HepG2 (cell line): ENCODE measurements at regions not wholly inside any gene's neighbourhood (a gene's known extent, or its start where the extent isn't known, plus 50 kb on each side); places are given as distances from the start of the nearest gene placed in this dataset.

ENCODE experiments used
- AKAP8 ChIP-seq: sonication (generic); formaldehyde crosslinking; IDR thresholded peaks from 2 replicates; pipeline ENCODE4 v1.5.1; 2020; ENCODE audit warnings: mild to moderate bottlenecking, missing genetic modification reagents
- ARID3A ChIP-seq: IDR thresholded peaks from 2 replicates; pipeline ENCODE4 v1.6.1; 2012; ENCODE audit warnings: low read depth, low read length, improper control_type of control experiment
- MAFK ChIP-seq, 2 experiments: IDR thresholded peaks in 1 of 2; conservative IDR thresholded peaks in 1 of 2; 2 replicates each; pipeline ENCODE4 v1.6.1; 2011; ENCODE audit warnings: improper control_type of control experiment in 2 of 2, low read length in 2 of 2
- MIER2 ChIP-seq: IDR thresholded peaks from 2 replicates; pipeline ENCODE4 v1.6.1; 2016; ENCODE audit warnings: missing biosample characterization, missing genetic modification reagents
- POLR2A ChIP-seq, 2 experiments: IDR thresholded peaks; 2 replicates each; pipeline ENCODE4 v1.6.1; 2011; ENCODE audit warnings: low read depth in 2 of 2, low read length in 2 of 2, mild to moderate bottlenecking in 1 of 2, moderate library complexity in 1 of 2; ENCODE audit not compliant: insufficient read depth in 1 of 2
- ZBTB43 ChIP-seq: sonication (generic); formaldehyde crosslinking; conservative IDR thresholded peaks from 2 replicates; pipeline ENCODE4 v1.4.0; 2020; ENCODE audit warnings: missing genetic modification reagents
- ZBTB7B ChIP-seq: sonication (generic); formaldehyde crosslinking; IDR thresholded peaks from 2 replicates; pipeline ENCODE4 v1.4.0; 2020; ENCODE audit warnings: missing genetic modification reagents
- ZFP37 ChIP-seq: sonication (generic); formaldehyde crosslinking; IDR thresholded peaks from 2 replicates; pipeline ENCODE4 v1.4.0; 2020; ENCODE audit warnings: missing genetic modification reagents, borderline replicate concordance
- ZFP90 ChIP-seq: sonication (generic); formaldehyde crosslinking; IDR thresholded peaks from 2 replicates; pipeline ENCODE4 v1.8.0; 2022; ENCODE audit warnings: missing genetic modification reagents, mild to moderate bottlenecking, inconsistent platforms, borderline replicate concordance
- ZNF274 ChIP-seq: sonication (generic); formaldehyde crosslinking; IDR thresholded peaks from 2 replicates; pipeline ENCODE4 v1.5.1; 2020; ENCODE audit warnings: mild to moderate bottlenecking, missing genetic modification reagents
- TF ChIP-seq, protein P1 (sequence below): sonication (generic); formaldehyde crosslinking; IDR thresholded peaks from 2 replicates; pipeline ENCODE4 v1.4.0; 2020; ENCODE audit warnings: missing genetic modification reagents, borderline replicate concordance
- TF ChIP-seq, protein P2 (sequence below): sonication (generic); formaldehyde crosslinking; IDR thresholded peaks from 2 replicates; pipeline ENCODE4 v1.4.0; 2020; ENCODE audit warnings: mild to moderate bottlenecking, missing genetic modification reagents
- TF ChIP-seq, protein P3 (sequence below): sonication (generic); formaldehyde crosslinking; IDR thresholded peaks from 2 replicates; pipeline ENCODE4 v1.5.0; 2020; ENCODE audit warnings: mild to moderate bottlenecking, missing genetic modification reagents, borderline replicate concordance

DNA sequence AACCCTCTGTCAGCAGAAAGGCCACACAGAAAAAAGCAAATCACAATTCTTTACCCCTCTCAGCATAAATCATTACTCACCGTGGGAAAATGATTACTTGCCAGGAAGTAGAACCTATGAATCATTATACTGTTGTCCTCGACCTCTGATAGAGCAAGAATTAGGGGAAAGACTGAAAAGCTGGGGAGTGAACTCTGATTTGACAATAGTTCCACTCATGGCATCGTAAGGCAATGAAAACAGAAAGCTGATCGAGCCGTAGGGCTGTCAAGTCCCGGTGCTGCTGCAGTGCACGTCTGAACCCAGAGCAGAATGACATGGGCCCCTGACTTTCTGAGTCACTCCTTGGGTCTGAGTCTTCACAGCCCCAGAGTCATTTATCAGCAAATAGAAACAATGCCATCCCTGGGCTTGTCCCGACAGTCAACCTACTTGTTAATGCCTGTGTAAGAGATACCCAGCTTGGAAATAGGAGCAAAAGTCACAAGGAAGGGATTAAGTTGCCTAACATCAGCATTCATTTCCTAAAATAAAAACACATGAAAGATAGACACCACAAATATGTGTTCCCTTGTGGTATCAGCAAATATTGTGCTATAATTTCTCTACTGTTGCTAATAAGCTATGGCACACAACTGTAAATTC, 224.8 kb upstream of the MARCKS start (continued):
- TF ChIP-seq, protein P1, sequence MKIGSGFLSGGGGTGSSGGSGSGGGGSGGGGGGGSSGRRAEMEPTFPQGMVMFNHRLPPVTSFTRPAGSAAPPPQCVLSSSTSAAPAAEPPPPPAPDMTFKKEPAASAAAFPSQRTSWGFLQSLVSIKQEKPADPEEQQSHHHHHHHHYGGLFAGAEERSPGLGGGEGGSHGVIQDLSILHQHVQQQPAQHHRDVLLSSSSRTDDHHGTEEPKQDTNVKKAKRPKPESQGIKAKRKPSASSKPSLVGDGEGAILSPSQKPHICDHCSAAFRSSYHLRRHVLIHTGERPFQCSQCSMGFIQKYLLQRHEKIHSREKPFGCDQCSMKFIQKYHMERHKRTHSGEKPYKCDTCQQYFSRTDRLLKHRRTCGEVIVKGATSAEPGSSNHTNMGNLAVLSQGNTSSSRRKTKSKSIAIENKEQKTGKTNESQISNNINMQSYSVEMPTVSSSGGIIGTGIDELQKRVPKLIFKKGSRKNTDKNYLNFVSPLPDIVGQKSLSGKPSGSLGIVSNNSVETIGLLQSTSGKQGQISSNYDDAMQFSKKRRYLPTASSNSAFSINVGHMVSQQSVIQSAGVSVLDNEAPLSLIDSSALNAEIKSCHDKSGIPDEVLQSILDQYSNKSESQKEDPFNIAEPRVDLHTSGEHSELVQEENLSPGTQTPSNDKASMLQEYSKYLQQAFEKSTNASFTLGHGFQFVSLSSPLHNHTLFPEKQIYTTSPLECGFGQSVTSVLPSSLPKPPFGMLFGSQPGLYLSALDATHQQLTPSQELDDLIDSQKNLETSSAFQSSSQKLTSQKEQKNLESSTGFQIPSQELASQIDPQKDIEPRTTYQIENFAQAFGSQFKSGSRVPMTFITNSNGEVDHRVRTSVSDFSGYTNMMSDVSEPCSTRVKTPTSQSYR (CRISPR knock-in tag), result no peak
- TF ChIP-seq, protein P2, sequence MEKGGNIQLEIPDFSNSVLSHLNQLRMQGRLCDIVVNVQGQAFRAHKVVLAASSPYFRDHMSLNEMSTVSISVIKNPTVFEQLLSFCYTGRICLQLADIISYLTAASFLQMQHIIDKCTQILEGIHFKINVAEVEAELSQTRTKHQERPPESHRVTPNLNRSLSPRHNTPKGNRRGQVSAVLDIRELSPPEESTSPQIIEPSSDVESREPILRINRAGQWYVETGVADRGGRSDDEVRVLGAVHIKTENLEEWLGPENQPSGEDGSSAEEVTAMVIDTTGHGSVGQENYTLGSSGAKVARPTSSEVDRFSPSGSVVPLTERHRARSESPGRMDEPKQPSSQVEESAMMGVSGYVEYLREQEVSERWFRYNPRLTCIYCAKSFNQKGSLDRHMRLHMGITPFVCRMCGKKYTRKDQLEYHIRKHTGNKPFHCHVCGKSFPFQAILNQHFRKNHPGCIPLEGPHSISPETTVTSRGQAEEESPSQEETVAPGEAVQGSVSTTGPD (CRISPR knock-in tag), result no peak
- peak in 1 of 2 experiments; percentile 38; a peak in 1 of 4 replicates for TF ChIP-seq POLR2A (IDR thresholded peaks at IDR 0.05; ENCODE audit: insufficient read depth in 1 of 2, low read depth in 2 of 2, low read length in 2 of 2)
- TF ChIP-seq ZNF274, result no peak
- TF ChIP-seq MAFK (conservative IDR thresholded peaks at IDR 0.05 in 1 of 2, IDR thresholded peaks at IDR 0.05 in 1 of 2; ENCODE audit: low read length in 2 of 2), result peak in 1 of 2 experiments; percentile 49; a peak in 2 of 4 replicates
- TF ChIP-seq ZBTB7B (CRISPR knock-in tag), result no peak
- no peak for TF ChIP-seq ZBTB43
- TF ChIP-seq, protein P3, sequence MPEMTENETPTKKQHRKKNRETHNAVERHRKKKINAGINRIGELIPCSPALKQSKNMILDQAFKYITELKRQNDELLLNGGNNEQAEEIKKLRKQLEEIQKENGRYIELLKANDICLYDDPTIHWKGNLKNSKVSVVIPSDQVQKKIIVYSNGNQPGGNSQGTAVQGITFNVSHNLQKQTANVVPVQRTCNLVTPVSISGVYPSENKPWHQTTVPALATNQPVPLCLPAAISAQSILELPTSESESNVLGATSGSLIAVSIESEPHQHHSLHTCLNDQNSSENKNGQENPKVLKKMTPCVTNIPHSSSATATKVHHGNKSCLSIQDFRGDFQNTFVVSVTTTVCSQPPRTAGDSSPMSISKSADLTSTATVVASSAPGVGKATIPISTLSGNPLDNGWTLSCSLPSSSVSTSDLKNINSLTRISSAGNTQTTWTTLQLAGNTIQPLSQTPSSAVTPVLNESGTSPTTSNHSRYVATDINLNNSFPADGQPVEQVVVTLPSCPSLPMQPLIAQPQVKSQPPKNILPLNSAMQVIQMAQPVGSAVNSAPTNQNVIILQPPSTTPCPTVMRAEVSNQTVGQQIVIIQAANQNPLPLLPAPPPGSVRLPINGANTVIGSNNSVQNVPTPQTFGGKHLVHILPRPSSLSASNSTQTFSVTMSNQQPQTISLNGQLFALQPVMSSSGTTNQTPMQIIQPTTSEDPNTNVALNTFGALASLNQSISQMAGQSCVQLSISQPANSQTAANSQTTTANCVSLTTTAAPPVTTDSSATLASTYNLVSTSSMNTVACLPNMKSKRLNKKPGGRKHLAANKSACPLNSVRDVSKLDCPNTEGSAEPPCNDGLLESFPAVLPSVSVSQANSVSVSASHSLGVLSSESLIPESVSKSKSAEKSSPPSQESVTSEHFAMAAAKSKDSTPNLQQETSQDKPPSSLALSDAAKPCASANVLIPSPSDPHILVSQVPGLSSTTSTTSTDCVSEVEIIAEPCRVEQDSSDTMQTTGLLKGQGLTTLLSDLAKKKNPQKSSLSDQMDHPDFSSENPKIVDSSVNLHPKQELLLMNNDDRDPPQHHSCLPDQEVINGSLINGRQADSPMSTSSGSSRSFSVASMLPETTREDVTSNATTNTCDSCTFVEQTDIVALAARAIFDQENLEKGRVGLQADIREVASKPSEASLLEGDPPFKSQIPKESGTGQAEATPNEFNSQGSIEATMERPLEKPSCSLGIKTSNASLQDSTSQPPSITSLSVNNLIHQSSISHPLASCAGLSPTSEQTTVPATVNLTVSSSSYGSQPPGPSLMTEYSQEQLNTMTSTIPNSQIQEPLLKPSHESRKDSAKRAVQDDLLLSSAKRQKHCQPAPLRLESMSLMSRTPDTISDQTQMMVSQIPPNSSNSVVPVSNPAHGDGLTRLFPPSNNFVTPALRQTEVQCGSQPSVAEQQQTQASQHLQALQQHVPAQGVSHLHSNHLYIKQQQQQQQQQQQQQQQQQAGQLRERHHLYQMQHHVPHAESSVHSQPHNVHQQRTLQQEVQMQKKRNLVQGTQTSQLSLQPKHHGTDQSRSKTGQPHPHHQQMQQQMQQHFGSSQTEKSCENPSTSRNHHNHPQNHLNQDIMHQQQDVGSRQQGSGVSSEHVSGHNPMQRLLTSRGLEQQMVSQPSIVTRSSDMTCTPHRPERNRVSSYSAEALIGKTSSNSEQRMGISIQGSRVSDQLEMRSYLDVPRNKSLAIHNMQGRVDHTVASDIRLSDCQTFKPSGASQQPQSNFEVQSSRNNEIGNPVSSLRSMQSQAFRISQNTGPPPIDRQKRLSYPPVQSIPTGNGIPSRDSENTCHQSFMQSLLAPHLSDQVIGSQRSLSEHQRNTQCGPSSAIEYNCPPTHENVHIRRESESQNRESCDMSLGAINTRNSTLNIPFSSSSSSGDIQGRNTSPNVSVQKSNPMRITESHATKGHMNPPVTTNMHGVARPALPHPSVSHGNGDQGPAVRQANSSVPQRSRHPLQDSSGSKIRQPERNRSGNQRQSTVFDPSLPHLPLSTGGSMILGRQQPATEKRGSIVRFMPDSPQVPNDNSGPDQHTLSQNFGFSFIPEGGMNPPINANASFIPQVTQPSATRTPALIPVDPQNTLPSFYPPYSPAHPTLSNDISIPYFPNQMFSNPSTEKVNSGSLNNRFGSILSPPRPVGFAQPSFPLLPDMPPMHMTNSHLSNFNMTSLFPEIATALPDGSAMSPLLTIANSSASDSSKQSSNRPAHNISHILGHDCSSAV, result no peak
- TF ChIP-seq AKAP8, result no peak
- no peak for TF ChIP-seq ZFP90
- peak; percentile 52; the same call in 1 of the 2 replicates for TF ChIP-seq ZFP37 (CRISPR knock-in tag)
- TF ChIP-seq MIER2, result no peak
- TF ChIP-seq ARID3A, result peak; percentile 37; the same call in 1 of the 2 replicates
